ENCODE measurements at regions not wholly inside any gene's neighbourhood (a gene's known extent, or its start where the extent isn't known, plus 50 kb on each side); places are given as distances from the start of the nearest gene placed in this dataset.

DNA sequence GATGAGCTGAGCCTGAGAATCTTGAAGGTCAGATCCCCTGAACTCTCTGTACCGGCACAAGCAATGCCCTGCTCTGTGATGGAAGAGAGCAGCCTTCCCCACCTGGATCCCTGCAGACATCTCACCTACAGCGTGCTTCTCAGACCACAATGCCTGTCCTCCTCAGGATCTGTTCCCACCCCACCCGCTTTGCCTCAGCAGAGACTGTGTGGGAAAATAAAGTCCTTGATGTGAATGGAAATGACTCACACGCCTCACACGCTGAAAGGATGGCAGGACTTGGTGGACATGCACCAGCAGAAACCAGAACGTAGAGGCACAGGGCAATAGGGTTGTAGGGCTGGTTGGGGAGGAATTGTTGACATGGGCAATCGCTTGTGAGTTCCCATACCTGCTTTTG lies 117.9 kb upstream of the POU3F3 start:
- no peak for DNase-seq

DNA sequence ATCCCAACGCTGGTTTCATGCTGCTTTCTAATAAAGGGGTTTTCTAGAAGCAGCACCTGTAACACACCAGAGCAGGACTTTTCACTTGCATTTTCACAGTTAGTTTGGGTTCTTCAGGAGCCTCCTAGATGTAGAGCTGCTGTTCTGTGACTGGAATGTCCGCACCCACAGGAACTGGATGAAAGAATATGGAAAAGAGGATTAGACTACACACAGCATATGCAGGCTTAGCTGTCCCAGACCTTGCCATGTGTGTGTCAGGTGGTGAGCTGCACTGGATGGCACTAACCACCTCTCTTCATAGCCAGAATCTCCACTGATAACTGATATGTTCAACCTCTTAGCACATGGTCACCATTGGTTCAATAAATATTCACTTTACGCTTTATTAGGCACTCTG lies 112.1 kb upstream of the POU3F3 start:
- DNase-seq = no peak

DNA sequence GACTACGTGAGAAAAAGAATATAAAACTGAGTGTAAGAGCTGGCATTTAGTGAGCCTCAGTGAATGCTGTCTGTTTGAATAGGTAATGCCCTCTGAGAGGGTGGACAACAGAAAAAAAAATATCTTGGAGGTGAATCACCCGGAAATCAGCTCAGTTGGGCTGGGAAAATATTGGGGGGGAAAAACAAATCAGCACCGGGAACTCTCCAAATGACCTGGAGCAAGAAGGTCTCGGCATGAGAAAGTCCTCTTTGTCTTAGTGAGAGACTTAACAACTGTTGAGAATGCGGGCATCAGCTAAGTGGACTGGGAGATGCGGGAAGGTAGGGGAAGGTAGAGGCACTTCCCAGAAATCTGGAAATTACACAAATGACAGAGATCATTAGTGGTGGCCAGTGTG lies 109.4 kb upstream of the POU3F3 start:
- DNase-seq = no peak

DNA sequence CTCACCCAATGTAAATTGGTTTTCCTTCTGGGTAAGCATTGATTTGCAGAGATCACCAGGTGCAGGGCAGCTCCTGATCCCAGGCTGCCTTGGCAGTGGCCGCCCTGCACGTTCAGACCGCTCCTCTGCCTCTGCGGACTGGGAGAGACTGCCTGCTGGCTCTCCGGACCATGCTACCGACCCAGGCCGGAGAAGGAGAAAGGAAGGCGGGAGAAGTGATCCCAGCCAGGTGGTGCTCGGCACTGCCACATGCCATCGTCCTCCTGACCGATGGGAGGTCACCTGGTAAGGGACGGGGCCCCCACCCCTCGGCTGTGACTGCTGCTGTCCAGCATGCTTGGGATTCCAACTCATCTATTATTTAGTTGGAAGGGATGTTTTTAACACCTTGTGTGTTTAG lies 108.1 kb upstream of the POU3F3 start:
- no peak for DNase-seq

DNA sequence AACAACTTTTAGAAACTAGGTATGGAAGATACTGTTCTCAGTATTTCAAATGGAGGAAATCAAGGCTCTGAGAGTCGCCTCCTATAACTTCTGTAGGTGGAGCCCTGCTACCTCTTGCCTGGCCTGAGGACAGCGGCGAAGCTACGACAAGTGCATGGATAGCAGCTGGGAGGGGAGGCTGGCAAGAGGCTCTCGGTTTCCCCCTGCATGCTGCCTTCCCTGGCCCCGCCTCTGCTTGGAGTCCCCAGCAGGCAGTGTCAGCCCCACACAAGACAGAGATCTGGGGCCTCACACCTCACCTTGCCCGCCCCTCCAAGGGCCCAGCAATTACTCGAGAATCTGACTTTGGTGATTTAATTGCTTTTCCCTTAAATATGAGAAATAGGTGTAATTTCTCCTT lies 107.6 kb upstream of the POU3F3 start:
- no peak for DNase-seq

DNA sequence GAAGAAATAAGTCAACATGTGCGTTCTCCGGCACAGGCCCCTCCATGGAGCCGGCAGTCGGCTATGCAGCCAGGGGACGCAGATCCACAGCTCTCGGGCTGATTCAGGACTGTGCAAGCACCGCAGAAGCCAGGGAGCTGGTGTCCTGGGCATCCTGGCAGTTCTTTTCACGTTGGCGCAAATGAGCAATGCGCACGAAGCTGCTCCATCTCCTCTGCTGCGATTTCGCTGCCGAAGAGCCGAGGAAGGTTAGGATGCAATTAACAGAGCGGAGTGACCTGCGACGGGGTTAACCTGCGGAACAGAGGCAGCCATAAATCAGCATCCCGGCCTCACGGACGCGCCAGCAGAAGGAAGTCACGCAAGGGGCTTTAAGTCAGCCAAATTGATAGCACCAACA lies 107.1 kb upstream of the POU3F3 start:
- no peak for DNase-seq

DNA sequence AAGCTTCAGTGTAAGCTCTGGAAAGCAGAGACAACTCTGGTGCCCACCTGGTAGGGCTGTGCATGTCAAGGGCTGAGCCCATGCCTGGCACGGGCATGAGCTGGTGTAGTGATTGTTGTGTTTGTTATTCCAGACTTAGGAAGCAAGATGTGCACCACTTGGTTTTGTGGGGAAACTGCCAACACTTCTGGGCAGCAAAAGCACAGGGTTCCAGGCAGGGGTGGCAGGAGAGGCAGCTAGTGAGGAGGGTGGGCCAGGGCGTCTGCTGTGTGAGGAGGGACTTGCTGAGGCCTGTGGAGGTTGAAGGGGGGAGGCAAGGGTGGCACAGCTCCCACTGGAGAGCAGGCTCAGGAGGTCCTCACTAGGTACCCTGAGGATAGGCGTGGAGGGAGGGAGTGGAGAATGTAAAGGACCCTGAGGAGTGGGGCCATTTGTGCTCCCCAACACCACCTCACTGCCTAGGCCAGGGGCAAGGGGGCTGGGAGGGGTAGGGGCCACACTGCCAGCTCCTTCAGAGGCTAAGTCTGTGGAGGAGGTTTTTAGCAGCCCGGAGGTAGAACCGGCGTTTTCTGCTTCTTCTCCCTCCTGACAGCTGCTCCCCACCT lies 104.0 kb upstream of the POU3F3 start:
- DNase-seq = no peak

DNA sequence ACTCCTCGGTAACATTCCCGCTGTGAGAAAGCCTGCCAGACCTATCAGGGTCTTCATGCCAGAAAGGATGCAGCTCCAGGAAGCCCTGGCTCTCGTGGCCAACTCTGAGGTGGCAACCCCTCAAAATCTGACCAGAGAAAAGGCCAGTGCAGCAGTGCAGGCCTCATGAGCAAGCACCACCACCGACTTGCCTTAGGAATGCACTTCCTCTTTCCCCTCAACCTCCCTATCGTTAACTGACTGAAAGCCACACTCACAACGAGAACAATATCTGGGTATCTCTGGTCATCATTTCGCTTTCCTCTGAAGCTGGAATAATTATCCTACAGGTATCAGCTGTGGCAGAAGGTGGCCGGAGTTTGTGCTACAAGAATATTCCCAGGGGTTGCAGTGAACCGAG lies 101.4 kb upstream of the POU3F3 start:
- no peak for DNase-seq

DNA sequence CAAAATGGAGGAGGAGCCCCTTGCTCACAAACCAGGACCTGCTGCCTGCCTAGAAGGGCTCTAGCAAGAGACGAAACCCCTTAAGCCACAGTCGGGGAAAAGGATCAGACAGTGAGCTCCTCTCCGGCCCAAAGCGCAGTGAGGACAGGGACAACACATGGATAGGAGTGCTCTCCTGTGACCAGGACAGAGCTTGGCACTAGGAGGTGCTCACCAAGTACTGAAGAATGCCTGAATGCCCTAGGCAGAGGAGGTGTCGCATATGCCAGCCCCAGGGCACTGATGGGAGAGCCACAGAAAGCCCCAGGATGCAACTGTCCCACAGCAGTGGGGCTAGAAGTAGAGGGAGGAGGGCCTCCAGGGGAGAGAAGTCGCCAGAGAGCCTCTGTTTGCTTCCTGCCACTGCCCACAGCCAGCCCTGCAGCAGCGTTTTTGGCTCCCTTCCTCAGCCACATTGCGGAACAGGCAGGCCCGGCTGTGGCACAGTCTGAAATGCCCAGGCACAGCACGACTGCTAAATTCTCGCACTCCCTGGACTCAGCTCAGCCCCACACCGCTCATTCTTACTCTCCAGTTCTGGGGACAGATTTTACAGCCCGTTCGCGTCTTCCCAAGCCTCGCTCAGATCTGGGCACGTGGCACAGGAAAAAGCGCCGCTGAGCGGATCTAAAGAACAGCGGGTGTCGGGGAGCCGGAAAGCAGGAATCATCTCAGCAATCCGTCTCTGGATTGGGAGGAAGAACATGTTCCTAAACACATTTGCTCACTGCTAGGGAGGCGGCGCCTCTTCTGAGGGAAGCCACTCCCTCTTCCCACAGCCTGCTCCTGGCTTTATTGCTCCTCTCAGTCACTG lies 98.7 kb upstream of the POU3F3 start:
- DNase-seq = no peak

DNA sequence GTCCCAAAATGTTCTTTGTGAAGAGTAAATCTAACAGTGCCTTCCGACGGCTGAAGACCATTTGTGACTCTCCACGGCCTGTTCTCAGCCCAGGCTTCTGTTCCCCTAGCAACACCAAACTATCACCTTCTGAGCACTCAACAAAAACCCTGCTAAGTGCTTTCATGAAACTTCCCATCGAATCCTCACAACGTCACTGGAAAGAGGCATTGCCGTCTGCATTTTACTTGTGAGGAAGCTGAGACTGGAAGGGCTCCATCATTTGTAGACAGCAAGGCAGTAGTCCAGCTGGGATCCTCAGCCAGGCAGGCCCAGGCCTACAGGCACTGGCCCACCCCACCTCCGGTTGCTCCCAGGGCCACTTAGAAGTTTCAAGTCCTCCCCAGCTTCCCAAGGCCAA lies 97.8 kb upstream of the POU3F3 start:
- DNase-seq = no peak

DNA sequence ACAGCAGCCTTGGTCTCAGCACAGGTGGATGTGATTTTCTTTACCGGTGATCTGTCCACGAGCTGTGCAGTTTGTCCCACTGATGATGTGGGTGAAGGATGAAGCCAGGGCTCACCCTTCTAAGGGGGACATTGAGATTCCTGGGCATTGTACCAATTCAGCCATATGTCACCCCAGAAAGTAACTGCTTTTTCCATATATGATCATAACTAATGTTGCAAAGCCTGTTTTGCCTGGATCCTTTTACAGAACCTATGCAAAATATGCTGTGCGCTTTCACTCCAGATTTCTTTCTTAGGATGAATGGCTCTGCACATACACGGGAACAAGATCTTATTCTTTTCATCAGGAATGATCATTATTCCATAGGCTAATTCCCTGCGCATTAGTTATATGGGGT lies 96.9 kb upstream of the POU3F3 start:
- DNase-seq = no peak

DNA sequence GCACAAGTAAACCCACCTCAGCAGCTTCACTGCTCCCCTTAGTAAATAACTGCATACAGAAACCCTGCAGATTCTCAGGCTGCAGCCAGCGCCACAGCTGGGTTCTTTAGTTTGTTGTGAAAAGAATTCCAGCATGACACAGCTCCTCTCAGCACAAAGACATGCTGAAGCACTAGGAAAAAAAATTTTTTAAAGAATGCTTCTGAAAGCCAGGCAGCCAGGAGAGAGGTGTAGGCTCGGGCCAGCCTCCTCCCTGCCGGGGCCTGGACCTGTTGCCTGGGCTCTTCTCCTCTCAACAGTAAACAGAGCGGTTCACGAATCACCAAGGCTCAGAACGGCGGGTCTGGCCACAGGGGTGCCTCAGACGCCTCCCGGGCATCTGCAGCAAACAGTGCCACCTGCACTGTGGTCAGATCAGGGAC lies 95.7 kb upstream of the POU3F3 start:
- peak; percentile 77 for DNase-seq

DNA sequence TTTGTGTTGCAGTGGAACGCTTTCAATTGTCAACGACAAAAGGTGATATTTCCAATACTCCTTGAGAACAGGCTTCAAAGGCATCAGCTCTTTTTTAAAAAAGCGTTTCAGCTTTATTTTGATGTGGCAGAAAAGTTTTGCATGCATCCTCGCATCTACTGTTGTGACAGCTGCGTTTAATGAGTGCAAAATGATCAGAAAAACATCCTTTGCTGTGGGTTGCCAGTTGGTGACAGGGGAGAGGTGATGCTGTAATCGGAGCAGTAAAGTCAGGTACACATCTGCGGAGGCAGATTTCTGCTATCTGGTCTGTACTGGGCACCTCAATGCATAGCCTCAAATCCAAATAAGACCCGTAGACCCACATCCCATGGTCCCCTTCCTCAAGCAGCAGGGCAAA lies 91.9 kb upstream of the POU3F3 start:
- DNase-seq = no peak

DNA sequence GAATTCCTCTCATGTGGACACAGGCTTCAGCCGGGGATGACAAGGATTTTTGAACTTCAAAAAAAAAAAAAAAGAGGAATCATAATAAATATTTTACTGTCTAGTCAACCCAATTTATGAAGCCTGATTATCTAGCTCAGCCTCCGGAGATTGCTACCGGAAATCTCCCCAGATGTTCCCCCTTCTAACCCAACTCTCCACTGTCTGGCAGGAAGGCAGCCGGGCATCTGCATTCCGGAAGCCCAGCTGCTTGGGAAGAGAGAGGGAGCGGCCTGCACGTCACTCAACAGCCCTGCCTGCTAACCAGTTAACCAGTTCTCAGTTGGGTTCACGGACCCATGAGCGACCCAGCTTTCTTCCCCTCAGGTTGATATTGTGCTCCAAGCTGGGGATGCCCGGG lies 87.2 kb upstream of the POU3F3 start:
- DNase-seq = no peak

DNA sequence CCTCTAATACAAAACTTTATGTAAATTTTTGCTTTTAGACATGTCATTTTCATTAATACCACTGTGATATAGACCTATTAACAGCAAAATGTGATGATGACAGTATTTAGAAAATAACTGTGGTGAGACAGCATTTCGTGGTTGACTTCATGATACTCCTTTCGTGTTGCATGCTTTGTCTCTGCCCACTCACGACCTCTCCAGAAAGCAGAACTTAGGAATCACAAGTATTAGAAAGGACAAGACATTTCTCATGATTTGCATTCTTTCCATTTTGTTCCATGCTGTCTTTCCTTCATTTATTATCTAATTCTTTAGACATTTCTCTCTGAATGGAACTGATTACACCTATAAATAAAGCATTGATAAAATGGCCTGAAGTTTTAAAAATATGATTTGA lies 85.2 kb upstream of the POU3F3 start:
- no peak for DNase-seq

DNA sequence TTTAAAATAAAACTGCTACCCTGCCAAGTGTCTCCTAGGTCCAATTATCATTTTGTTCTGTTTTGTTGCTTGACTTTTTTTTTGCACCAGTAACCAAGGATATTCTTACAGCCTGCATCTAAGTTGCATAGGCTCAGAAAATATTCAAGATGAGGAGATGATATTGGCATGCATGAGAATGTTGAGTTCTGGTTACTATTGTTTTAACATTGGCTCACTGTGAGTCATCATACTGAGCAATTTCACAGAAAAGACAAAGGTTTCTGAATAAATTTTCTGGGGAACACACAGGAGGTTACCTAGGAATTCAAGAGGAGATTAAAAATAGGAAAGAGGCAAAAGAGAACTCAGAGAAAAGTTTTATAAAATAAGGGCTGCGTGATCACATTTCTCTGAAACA lies 84.8 kb upstream of the POU3F3 start:
- no peak for DNase-seq

DNA sequence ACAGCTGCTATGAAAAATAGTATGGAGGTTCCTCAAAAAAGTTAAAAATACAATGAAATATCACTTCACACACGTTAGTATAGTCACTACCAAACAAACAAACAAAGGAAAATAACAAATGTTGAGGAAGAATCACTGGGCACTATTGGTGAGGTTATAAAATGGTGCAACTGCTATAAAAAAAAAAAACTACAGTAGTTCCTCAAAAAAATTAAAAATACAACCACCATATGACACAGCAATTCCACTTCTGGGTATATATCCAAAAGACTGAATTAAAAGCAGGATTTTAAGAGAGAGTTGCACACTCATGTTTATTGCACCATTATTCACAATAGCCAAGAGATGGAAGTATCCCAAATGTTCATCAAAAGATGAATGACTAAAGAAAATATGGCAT lies 80.9 kb upstream of the POU3F3 start:
- no peak for DNase-seq

DNA sequence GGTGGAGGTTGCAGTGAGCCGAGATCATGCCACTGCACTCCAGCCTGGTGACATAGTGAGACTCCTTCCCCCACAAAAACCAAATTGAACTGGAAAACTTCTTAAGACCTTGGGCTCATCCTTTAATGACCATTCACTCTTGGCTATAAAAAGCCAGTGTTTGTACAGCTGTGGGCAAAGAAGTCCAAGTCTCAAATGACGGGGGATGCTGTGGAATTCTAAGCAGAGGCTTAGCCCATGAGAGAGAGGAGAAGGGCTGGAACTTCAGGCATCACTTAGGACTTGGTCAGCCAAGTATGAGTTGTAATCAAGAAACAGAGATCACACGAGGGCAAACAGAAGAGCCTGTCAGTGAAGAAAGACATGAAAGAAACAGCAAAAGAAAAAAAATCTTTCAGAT lies 79.3 kb upstream of the POU3F3 start:
- no peak for DNase-seq

DNA sequence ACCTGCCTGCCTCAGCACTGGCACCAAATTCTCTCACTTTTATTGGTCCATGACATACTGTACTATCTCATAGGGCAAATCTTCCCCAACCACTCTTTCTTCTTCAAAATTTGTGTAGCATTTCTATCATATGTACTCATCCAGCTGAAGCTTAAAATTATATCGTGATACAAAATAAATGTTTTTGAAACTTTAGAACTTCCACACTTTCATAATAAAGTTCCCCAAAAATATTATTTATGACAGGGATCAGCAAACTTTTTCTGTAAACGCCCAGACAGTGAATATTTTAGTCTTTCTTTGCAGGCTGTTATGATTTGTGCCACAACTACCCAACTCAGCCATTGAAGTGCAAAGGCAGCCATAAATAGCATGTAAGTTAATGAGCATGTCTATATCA lies 76.2 kb upstream of the POU3F3 start:
- DNase-seq = no peak

DNA sequence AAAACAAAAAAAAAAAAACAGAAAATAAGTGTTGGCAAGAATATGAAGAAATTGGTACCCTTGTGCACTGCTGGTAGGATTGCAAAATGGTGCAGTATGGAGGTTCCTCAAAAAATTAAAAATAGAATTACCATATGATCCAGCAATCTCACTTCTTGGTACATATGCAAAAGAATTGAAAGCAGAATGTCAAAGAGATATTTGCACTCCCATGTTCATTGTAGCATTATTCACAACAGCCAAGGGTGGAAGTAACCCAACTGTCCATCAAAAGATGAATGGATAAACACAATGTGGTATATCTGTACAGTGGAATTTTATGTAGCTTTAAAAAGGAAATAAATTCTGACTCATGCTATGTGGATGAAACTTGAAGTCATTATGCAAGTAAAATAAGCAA lies 72.8 kb upstream of the POU3F3 start:
- no peak for DNase-seq

DNA sequence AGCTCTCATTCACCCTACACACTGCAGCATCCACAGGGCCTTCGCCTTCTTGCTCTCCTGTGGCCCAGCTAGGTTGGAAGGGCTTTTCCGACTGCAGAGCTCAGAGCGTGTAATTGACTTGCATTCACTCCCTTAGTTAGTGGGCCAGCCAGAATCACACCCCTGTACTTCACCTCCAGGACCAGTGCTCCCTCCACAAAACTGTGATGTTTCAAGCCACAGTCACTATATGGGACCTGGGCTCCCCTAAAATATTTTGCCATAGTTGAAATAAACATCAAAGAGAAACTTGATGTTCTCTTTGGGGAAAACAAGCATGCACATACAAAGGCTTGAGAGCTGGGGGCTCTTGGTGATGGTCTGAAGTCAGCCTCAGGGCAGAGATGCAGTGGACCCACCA lies 69.7 kb upstream of the POU3F3 start:
- DNase-seq = no peak

DNA sequence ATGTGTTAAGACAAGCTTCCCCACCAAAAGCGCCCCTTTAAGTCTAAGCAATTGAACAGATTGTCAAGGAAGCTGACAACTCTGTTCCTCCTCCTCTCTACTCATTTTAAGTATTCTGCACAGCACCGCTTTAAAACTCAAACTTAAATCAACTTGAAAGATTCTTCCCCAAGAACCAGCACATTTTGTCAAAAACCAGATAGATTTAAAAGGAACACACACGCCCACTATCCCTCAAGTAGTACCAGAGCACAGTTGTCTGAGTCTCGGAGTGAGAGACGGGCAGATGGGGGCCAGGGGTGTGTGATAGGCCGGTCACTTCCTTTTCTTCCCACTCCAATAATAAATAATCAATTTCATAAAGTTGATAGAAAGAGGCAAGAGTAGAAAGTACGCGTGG lies 67.7 kb upstream of the POU3F3 start:
- no peak for DNase-seq

DNA sequence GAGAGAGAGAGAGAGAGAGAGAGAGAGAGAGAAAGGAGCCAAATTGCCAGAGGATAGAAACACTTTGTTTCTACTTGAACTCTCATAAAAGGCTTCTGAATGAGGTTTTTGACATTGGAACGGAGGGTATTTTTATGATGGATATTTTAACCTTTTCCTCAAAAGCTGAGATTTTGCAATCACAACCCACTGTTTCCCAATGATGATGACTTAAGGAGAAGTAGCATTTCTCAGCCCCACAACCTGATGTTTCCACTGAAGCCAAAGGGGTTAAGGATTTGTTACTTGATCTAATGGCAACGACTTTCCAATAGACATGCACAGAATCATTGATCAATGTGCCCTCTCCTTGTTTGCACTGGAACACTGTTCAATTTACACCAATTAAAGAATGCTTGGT lies 67.1 kb upstream of the POU3F3 start:
- DNase-seq = no peak

DNA sequence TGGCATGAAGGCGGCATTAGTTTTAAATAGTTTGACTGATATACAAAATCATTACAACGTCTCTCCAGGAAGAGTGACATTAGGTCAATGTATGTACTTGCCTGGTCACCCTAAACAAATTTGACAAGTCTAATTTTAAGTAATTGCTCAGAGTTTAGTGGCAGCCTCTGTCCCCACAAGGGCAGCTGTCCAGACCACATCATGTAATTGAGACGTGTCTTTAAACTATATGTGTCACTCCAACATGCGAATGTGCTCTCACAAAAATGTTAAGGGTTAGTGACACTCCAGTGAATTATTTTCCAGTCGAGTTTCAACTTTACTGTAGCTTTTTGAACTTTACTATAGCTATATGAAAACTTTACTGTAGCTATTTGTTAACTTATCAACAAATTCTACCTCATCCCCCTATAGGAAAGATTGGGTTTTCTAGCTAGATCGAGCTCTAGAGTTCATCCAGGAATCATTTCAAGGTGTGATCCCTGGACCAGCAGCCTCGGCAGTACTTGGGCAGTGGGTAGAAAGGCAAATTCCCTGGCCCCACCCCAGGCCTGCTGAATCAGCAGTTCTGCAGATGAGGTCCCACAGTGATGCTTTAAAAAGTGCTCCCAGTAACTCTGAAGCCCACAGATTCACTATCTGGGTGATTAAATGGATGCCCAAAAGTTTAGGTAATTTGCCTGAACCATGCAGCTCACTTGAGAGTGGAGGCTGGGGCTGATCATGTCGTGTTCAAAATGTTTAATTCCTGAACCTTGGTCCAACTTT lies 66.4 kb upstream of the POU3F3 start:
- no peak for DNase-seq

Data from NCI-H345 (cell line).